ENCODE measurements at regions not wholly inside any gene's neighbourhood (a gene's known extent, or its start where the extent isn't known, plus 50 kb on each side); places are given as distances from the start of the nearest gene placed in this dataset.
"Not testable (repeated sequence)": the region's sequence is repeated elsewhere in the genome, so short reads cannot be mapped to it uniquely, and the experiment has no call there.

DNA sequence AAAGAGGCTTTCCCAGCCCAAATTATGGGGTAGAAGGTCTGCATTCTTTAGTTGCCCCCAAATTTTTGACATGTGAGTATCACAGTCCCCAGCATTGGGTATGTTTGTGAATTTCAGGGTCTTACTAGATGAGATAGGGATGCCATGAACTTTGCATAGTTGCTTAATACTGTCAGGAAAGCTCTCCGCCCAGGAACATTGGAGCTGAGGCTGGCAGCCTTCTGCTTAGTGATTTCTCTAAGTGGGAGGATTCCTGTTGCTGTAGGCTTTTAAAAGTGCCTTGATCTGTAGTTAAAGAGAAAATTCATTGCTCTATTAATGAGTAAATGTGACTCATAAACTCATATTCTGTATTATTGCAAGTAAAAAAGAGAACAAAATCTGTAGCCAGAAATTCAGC, 206.9 kb downstream of the CAVIN4 start:
- no peak overlapping the region for H3K4me3 ChIP-seq (ENCODE audit: low read length)
- no peak overlapping the region for H3K27ac ChIP-seq (ENCODE audit: low read depth, low read length)
- no peaks in the 10 kb centered on the region for H3K27me3 ChIP-seq (ENCODE audit: insufficient read depth, low read length, poor library complexity, severe bottlenecking)
- H3K4me3 Mint-ChIP-seq = no peak overlapping the region
- H3K27me3 Mint-ChIP-seq = no peaks in the 10 kb centered on the region
- POLR2A ChIA-PET = no interaction called here
- peaks cover 0 to 17% (median 2%) of the 10 kb centered on the region in 5 donors for H3K9me3 Mint-ChIP-seq
- H3K4me1 Mint-ChIP-seq = no peaks in the 10 kb centered on the region
- no peak for DNase-seq
- CTCF ChIA-PET = no interaction called here
- no peaks in the 10 kb centered on the region for H3K4me1 ChIP-seq (ENCODE audit: insufficient read depth, low read length)
- no peak overlapping the region for H3K27ac Mint-ChIP-seq
- no peaks in the 10 kb centered on the region for H3K9me3 ChIP-seq (ENCODE audit: low read length)
- H3K36me3 Mint-ChIP-seq = no peaks in the 10 kb centered on the region
- no peaks in the 10 kb centered on the region for H3K36me3 ChIP-seq (ENCODE audit: insufficient read depth, low read length)

- no peaks in the 10 kb centered on the region for H3K27me3 ChIP-seq (ENCODE audit: insufficient read depth, low read length, poor library complexity, severe bottlenecking)
- Mint-ChIP-seq H3K27me3 (no peaks in the 10 kb centered on the region), H3K4me1 (no peaks in the 10 kb centered on the region), H3K27ac (no peak overlapping the region), H3K9me3 (peaks cover 0 to 13% (median 2%) of the 10 kb centered on the region in 5 donors), H3K4me3 (no peak overlapping the region), H3K36me3 (no peaks in the 10 kb centered on the region)
- H3K27ac ChIP-seq (ENCODE audit: low read depth, low read length) = no peak overlapping the region
- no peaks in the 10 kb centered on the region for H3K36me3 ChIP-seq (ENCODE audit: insufficient read depth, low read length)
- CTCF ChIA-PET = no interaction called here
- H3K9me3 ChIP-seq (ENCODE audit: low read length) = no peaks in the 10 kb centered on the region
- POLR2A ChIA-PET = no interaction called here
- no peaks in the 10 kb centered on the region for H3K4me1 ChIP-seq (ENCODE audit: insufficient read depth, low read length)
- H3K4me3 ChIP-seq (ENCODE audit: low read length) = no peak overlapping the region
- DNase-seq = no peak
These were observed 208.1 kb downstream of the CAVIN4 start for GRCh38 chr9:100785946-100786345.

GRCh38 chr9:100794738-100795269, 216.9 kb downstream of the CAVIN4 start:
- H3K4me3 Mint-ChIP-seq = no peak overlapping the region

DNA sequence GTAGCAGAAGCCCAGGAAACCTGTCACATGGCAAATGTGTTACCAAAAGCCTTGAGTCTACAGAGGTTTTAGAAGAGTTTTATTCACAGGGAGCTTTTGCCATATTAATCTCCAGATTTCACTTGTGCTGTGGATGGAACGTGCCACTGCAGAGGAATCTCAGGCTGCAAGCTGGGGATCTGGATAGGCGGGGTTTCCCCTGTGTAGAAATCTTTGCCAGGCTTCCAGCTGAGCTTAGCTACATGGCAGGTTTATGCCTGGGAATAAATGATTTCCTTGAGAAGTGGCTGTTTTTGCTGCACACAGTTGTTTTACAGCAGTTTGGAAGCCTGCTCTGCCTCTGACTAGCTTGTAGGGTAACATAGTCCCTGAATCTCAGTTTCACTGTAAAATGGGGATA, 224.6 kb upstream of the PLPPR1 start:
- Mint-ChIP-seq H3K27ac (no peak overlapping the region), H3K9me3 (peaks cover 0 to 3% (median 0%) of the 10 kb centered on the region in 5 donors), H3K27me3 (peaks cover 0 to 1% of the 10 kb centered on the region in 2 donors), H3K4me3 (no peak overlapping the region), H3K4me1 (no peaks in the 10 kb centered on the region), H3K36me3 (no peaks in the 10 kb centered on the region)
- Histone ChIP-seq H3K4me1 (ENCODE audit: insufficient read depth, low read length) (no peaks in the 10 kb centered on the region), H3K36me3 (ENCODE audit: insufficient read depth, low read length) (no peaks in the 10 kb centered on the region), H3K4me3 (ENCODE audit: low read length) (no peak overlapping the region), H3K27me3 (ENCODE audit: insufficient read depth, low read length, poor library complexity, severe bottlenecking) (no peaks in the 10 kb centered on the region), H3K27ac (ENCODE audit: low read depth, low read length) (no peak overlapping the region), H3K9me3 (ENCODE audit: low read length) (no peaks in the 10 kb centered on the region)
- CTCF ChIA-PET = no interaction called here
- POLR2A ChIA-PET = no interaction called here
- no peak for DNase-seq

More at GRCh38 chr9:100794738-100795269, 216.9 kb downstream of the CAVIN4 start:
- Histone ChIP-seq H3K27me3 (ENCODE audit: insufficient read depth, low read length, poor library complexity, severe bottlenecking) (no peaks in the 10 kb centered on the region), H3K9me3 (ENCODE audit: low read length) (no peaks in the 10 kb centered on the region), H3K4me1 (ENCODE audit: insufficient read depth, low read length) (no peaks in the 10 kb centered on the region), H3K4me3 (ENCODE audit: low read length) (no peak overlapping the region), H3K36me3 (ENCODE audit: insufficient read depth, low read length) (no peaks in the 10 kb centered on the region), H3K27ac (ENCODE audit: low read depth, low read length) (no peak overlapping the region)
- Mint-ChIP-seq H3K9me3 (peaks cover 0 to 3% (median 0%) of the 10 kb centered on the region in 5 donors), H3K27me3 (no peaks in the 10 kb centered on the region), H3K4me1 (no peaks in the 10 kb centered on the region), H3K27ac (no peak overlapping the region), H3K36me3 (no peaks in the 10 kb centered on the region)
- no peak for DNase-seq
- CTCF ChIA-PET = no interaction called here
- POLR2A ChIA-PET = no interaction called here

GRCh38 chr9:100811643-100812042, 216.9 kb upstream of the PLPPR1 start:
- Histone ChIP-seq H3K4me1 (ENCODE audit: insufficient read depth, low read length) (no peaks in the 10 kb centered on the region), H3K4me3 (ENCODE audit: low read length) (no peak overlapping the region), H3K27me3 (ENCODE audit: insufficient read depth, low read length, poor library complexity, severe bottlenecking) (no peaks in the 10 kb centered on the region), H3K36me3 (ENCODE audit: insufficient read depth, low read length) (no peaks in the 10 kb centered on the region), H3K27ac (ENCODE audit: low read depth, low read length) (no peak overlapping the region), H3K9me3 (ENCODE audit: low read length) (no peaks in the 10 kb centered on the region)
- Mint-ChIP-seq H3K4me1 (no peaks in the 10 kb centered on the region), H3K36me3 (no peaks in the 10 kb centered on the region), H3K27ac (no peak overlapping the region), H3K4me3 (no peak overlapping the region), H3K9me3 (peaks cover 0 to 7% (median 0%) of the 10 kb centered on the region in 5 donors), H3K27me3 (no peaks in the 10 kb centered on the region)
- no peak for DNase-seq
- ChIA-PET POLR2A (no interaction called here), CTCF (no interaction called here)

DNA sequence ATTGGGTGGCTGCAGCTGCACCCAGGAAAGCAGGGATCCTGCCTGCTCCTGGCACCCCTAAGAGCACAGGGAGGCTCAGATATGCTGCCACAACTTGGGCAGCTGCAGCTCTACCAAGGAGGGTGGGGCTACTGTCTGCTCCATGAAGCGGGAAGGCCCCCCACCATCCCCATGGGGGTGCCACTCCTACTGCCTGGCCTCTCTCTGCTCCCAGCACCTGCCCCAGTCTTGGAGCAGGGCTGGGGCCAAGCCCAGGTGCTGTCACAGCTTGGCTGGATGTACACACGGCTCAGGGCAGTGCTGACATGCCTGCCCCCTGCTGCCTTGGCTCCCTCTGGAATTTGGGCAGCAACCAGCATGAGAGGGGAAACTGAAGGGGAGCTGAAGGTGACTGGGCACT, 214.7 kb upstream of the PLPPR1 start:
- Histone ChIP-seq H3K9me3 (ENCODE audit: low read length) (no peaks in the 10 kb centered on the region), H3K27me3 (ENCODE audit: insufficient read depth, low read length, poor library complexity, severe bottlenecking) (no peaks in the 10 kb centered on the region), H3K36me3 (ENCODE audit: insufficient read depth, low read length) (no peaks in the 10 kb centered on the region), H3K4me1 (ENCODE audit: insufficient read depth, low read length) (no peaks in the 10 kb centered on the region), H3K4me3 (ENCODE audit: low read length) (no peak overlapping the region), H3K27ac (ENCODE audit: low read depth, low read length) (no peak overlapping the region)
- DNase-seq = no peak
- Mint-ChIP-seq H3K9me3 (peaks cover 0 to 10% (median 0%) of the 10 kb centered on the region in 5 donors), H3K36me3 (no peaks in the 10 kb centered on the region), H3K27me3 (no peaks in the 10 kb centered on the region), H3K4me1 (no peaks in the 10 kb centered on the region), H3K27ac (no peak overlapping the region), H3K4me3 (no peak overlapping the region)
- POLR2A ChIA-PET = no interaction called here
- CTCF ChIA-PET = no interaction called here

GRCh38 chr9:100819980-100820379, 208.5 kb upstream of the PLPPR1 start:
- Histone ChIP-seq H3K4me3 (ENCODE audit: low read length) (no peak overlapping the region), H3K27ac (ENCODE audit: low read depth, low read length) (no peak overlapping the region), H3K9me3 (ENCODE audit: low read length) (no peaks in the 10 kb centered on the region), H3K27me3 (ENCODE audit: insufficient read depth, low read length, poor library complexity, severe bottlenecking) (no peaks in the 10 kb centered on the region), H3K4me1 (ENCODE audit: insufficient read depth, low read length) (no peaks in the 10 kb centered on the region), H3K36me3 (ENCODE audit: insufficient read depth, low read length) (no peaks in the 10 kb centered on the region)
- Mint-ChIP-seq H3K27ac (no peak overlapping the region), H3K4me1 (no peaks in the 10 kb centered on the region), H3K27me3 (no peaks in the 10 kb centered on the region), H3K4me3 (no peak overlapping the region), H3K36me3 (no peaks in the 10 kb centered on the region), H3K9me3 (peaks cover 0 to 8% (median under 1%) of the 10 kb centered on the region in 5 donors)
- POLR2A ChIA-PET = no interaction called here
- DNase-seq = no peak
- CTCF ChIA-PET = no interaction called here

DNA sequence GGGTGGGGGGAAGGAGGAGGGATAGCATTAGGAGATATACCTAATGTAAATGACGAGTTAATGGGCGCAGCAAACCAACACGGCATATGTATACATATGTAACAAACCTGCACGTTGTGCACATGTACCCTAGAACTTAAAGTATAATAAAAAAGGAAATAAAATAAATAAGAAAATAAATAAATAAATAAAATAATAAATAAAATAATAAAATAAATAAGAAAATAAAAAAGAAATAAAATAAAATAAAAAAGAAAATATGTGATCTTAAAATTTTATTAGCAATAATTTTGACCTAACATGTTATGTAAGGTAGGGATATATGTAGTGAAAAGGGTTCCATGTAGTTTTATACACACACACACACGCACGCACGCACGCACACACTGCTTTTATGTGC, 195.5 kb upstream of the PLPPR1 start:
- POLR2A ChIA-PET, H3K4me3 Mint-ChIP-seq, H3K27ac Mint-ChIP-seq: not testable (repeated sequence)

DNA sequence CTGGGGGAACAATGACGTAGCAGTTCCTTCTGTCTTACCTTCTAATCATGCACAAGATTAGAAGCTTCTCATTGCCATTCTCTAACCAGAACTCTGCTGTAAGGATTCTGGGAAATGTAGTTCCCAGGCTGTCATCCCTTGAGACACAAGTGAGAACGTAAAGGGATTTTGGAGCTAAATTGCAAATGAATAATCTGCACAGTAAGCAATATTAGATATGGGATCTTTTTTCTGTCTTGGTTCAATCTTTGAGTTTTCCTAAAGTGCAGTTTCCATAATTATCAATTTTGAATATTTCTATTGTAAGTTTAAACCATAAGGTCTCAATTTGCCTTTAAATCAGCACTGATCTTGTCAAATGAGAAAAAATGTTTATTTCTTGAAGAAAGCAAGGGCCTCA, 189.7 kb upstream of the PLPPR1 start:
- H3K4me1 Mint-ChIP-seq = no peaks in the 10 kb centered on the region
- no peaks in the 10 kb centered on the region for H3K36me3 Mint-ChIP-seq
- peaks cover 0 to 3% (median 0%) of the 10 kb centered on the region in 5 donors for H3K9me3 Mint-ChIP-seq
- DNase-seq = no peak
- Histone ChIP-seq H3K27ac (ENCODE audit: low read depth, low read length) (no peak overlapping the region), H3K9me3 (ENCODE audit: low read length) (no peaks in the 10 kb centered on the region), H3K4me1 (ENCODE audit: insufficient read depth, low read length) (no peaks in the 10 kb centered on the region), H3K4me3 (ENCODE audit: low read length) (no peak overlapping the region), H3K27me3 (ENCODE audit: insufficient read depth, low read length, poor library complexity, severe bottlenecking) (no peaks in the 10 kb centered on the region), H3K36me3 (ENCODE audit: insufficient read depth, low read length) (no peaks in the 10 kb centered on the region)
- H3K27me3 Mint-ChIP-seq = peaks cover 0 to 2% of the 10 kb centered on the region in 2 donors
- H3K4me3 Mint-ChIP-seq = no peak overlapping the region
- H3K27ac Mint-ChIP-seq = no peak overlapping the region
- ChIA-PET CTCF (no interaction called here), POLR2A (no interaction called here)

More for the DNA sequence above, 195.5 kb upstream of the PLPPR1 start:
- DNase-seq; H3K27ac ChIP-seq (ENCODE audit: low read depth, low read length); H3K36me3 ChIP-seq (ENCODE audit: insufficient read depth, low read length); H3K4me1 ChIP-seq (ENCODE audit: insufficient read depth, low read length); H3K9me3 Mint-ChIP-seq; H3K36me3 Mint-ChIP-seq; H3K27me3 ChIP-seq (ENCODE audit: insufficient read depth, low read length, poor library complexity, severe bottlenecking); CTCF ChIA-PET; H3K9me3 ChIP-seq (ENCODE audit: low read length); H3K4me3 ChIP-seq (ENCODE audit: low read length); H3K4me1 Mint-ChIP-seq; H3K27me3 Mint-ChIP-seq: not testable (repeated sequence)
